Stimulated activated CD4-positive, alpha-beta T cell treated with anti-CD3 and anti-CD28 coated beads, Interleukin-12 subunit alpha, Interleukin-12 subunit beta, amount 100 ng/mL, for 48 hours (primary cell): ENCODE measurements at regions not wholly inside any gene's neighbourhood (a gene's known extent, or its start where the extent isn't known, plus 50 kb on each side); places are given as distances from the start of the nearest gene placed in this dataset.

ENCODE experiments used
- DNase-seq, 3 donors: peaks; one replicate each; pipeline ENCODE4 v3.0.0-alpha.2; 2020; ENCODE audit warnings: low read depth in 2 of 3, low spot score in 1 of 3

DNA sequence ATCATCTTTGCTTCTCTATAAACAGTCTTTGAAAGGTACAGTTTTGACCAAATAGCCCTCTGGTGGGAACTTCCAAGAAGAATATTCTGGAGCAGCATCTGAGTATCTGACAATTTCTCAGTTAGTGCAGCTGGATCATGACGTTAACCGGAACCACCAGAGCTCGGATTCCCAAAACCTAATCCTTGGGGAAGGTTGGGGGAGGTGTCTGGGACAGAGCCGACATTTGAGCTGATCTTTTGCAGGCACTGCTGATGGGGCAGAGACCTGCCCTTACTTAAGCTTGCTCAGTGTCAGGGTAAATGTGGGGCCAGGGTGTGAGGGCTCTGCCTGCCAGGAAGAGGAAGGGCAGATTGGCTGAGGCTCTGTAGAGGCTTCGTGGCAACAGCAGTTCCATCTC, 416.6 kb downstream of the DHX35 start:
- DNase-seq: no peak

DNA sequence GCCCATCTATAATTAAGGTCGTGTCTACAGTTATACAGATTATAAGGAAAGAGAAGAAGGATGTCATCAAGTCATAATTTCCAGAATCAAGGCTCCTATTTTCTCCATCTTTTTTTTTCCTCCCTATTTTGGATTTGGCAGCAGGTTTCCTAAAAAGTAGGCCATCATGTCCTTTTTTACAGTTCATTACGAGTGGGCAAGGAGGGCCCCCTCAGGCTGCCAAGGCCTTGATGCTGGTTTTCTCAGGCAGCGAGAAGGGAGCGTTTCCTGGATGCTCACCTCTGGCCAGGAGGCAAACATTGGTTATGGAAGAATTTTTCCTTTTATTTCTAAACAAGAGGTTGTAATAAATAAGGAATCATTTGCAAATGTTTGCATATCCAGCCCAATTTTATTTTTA, 414.6 kb downstream of the DHX35 start:
- DNase-seq: no peak

DNA sequence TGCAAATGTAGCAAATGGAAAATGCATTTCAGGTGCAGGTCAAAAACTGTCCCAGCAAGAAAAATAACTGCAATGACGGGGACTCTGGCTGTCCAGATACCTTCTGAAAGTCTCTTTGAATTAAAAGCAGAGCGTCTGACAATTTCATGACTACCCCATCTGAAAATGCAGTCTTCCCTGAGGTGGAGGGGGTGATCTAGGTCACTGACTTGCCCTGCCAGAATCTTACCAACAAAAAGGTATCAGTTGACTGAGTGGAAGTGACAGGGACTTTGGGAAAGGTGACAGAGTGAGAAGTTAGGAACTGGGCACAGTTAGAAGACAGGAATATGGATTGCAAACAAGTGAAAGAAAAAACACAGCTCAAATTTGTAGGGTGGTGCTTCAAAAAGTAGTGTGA, 402.2 kb downstream of the DHX35 start:
- no peak for DNase-seq

DNA sequence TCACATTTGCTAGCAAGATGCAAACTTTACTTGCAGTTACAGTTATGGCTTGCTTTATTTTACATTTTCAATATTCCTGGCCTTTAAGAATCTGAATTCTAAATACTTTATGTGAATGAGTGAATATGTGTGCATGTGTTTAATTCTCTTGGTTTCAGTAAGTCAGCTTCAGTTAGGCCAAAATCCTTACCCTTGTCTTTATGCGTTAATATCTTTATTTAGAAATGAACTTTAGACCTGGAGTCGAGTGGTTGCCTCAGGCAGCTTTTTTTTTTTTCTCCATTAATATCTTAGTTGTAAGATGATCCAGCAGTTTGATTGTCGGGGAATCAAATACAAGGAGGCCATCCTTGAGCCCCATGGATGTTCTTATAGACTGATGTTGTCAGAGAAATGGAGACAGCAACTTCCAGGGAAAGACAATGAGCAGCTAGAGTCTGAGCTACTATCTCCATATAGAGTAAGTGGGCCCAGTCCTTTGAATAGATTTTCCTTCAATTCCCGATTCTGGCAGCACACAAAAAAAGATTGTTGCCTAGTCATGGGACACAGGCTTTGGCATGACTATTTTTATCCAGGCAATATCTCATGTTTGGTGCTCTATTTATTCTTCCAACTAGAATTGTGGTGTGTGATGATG, 398.0 kb downstream of the DHX35 start:
- DNase-seq: no peak

DNA sequence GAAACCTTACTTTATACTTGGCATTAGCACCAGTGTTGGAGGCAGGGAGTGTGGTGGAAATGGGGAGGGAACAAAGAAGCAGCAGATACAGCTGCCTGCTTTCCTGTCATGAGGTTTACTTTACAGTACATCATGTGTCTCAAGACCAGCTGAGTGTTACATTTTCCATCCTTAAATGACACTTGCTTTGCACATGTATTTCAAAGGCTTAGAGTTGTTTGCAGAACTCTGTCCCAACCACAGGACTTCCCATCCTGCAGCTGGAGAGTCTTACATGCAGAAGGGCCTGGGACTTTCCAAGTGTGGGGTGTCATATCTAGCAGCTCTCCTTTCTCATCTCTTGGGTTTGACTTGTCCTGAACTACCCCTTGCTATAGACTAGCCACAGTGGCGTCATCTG, 395.9 kb downstream of the DHX35 start:
- DNase-seq: no peak

DNA sequence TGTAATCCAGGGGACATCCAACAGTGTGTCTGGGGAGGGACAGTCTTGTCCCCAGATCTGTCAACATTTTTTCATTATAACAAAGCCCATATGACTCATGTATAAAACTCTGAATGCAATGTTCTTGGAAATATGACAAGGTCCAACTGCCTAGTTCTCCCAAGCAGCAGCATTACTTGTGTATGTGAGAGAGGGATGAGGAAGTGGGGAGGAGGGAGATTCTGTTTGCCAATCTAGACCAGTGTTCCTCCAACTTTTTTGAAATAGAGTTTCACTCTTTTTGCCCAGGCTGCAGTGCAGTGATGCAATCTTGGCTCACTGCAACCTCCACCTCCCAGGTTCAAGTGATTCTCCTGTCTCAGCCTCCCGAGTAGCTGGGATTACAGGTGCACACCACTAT, 394.8 kb downstream of the DHX35 start:
- no peak for DNase-seq

DNA sequence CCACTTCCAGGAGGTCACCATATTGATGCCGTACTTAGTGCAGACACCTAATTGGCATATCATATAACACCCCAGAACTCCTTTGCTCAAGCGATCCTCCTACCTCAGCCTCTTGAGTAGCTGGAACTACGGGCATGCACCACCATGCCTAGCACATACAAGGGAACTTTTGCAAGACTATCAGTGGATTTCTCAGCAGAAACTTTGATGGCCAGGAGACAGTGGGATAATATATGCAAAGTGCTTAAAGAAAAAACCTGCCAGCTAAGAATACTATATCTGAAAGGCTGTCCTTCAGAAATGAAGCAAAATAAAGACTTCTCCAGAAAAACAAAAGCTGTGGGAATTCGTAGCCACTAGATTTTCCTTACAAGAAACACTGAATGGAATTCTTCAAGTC, 387.1 kb downstream of the DHX35 start:
- DNase-seq: no peak

DNA sequence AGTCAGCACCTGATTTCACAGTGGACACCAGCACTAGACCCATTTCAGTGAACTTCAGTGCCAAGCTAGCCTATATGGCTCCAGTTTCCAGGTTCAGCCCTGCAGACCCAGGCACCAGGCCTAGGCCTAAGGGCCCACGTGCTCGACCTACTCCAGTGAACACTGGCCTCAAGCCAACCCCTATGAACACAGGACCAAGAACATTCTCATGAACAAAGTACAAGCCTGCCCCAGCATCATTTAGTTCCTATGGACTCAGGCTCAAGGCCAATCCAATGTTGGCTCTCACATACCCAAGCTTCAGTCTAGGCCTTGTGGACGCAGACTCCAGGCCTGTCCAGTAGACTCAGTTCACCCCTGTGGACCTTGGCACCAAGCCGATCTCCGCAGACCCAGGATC, 385.5 kb downstream of the DHX35 start:
- no peak for DNase-seq

DNA sequence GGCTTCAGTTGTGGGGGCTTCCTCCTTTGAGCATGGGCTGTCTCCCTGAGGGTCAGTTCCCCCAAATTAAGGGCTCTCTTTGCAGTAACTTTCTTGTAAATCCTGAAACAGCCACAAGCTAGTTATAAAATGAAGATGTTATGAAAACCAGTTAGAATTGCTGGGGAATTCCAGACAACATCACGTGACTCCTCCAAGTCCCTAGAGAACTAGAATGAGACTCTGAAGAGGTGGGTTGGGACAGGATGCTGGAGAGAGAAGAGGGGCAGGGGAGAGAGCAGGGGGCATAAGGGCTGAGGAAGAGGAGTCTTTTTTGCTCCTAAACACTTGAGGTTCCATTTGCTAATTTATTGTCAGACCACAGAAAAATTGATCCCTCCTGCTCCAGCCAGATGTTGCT, 380.3 kb downstream of the DHX35 start:
- no peak for DNase-seq

DNA sequence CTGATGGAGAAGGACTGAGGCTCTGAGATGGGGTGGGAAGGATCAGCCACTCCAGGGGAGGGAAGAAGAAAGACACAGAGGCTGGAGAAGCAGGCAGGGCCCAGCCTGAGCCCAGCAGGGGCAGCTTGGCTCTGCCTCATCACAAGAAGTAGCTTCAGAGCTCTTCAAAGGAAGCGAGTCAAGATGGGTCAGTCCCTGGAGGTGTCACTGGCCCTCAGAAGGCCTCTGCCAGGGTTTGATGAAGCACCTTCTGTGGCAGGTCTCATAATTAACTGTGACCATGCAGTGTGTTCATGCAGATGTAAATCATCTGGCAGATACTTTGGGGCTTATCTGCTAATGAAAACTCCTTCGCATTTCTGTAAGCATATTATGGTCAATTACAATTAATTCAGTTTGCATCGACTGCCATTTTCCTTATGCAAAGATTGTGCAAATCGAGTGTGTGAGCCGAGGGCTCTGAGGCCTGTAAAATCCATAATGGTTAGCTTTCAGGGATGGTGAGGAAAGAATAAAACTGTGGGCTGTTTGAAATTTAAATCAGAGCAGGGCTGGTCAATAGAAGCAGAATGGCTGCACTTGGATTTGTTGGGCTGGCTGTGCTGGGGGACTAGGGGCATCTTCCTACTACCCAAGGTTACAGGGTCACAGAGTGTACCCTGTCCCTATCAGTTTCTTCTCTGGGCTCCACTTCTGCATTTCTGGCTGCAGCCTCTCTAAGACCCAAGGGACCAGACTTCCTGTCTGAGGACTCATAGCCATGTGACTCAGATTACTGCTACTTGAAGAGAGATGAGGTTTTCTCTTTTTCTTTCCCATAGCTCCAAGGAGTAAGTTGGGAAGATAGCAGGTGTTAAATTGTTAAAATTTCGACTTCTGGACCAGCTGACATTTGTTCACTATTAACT, 376.6 kb downstream of the DHX35 start:
- DNase-seq: no peak

DNA sequence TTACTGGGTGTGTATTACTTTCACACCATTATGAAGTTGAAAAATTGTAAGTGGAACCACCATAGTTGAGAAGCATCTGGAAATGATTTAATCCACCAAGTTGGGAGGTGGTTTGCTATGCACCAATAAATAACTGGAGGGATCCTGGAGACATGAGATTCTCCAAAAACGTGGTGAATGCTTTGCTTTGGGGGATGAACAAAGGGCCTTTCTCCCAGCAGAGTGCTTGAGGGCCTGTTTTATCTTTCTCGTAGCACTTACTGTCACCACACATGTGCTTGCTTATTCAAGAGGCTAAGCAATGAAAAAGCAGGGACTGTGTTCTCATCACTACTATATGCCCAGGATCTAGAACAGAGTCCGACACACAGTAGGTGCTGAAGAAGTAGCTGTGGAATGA, 371.1 kb downstream of the DHX35 start:
- no peak for DNase-seq

DNA sequence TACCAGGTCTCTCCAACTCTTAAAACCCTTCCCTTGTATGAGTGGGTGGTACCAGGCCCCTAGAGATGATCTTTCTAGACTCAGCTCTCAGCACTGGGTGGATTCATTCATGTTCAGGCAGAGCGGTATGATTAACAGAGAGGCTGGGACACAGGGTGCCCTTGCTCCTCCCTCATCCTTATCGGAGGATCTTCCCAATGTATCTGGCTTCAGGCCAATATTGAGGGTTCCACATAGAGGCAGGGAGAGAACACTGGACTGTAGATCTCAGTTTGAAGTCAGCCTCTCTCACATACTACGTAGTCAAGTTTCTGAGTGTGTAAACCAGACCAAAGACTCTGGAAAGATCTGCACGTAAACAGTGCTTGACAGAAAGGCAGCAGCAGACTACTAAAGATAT, 366.2 kb downstream of the DHX35 start:
- no peak for DNase-seq

DNA sequence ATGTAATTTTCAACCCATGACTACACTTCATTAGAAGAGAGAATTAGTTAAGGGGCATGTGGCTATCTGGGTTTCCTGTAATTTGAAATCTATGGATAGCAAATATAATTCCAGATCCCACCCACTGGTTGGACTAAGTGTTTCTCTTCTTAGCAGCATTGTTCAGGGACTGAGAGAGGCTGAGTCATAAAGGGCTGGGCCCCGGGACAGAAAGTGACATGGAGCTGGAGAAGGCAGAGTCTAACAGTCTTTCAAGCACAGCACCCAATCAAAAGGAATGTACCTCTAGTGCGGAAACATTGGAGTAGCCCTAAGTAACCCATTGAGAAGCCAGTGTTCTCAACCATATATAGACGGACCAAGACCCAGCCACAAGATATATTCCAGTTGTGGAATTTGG, 363.9 kb downstream of the DHX35 start:
- no peak for DNase-seq

DNA sequence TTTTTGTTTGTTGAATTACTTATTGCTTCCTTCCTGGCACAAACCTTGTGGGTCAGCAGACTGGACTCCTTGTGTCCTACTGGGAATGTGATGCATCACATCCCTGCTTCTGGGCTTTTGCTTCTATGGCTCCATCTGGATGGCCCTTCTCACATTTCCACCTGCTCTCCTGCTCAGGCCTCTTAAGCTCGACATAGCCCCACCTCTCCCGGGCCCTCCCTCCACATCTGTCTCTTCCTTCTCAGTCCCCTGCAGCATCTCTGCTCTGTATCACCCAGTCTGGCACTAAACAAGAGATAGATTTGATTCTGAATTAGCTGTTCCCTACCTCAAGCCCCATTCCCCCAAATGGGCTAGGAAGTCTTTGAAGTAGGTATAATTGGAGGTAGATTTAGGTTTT, 356.8 kb downstream of the DHX35 start:
- DNase-seq: no peak

DNA sequence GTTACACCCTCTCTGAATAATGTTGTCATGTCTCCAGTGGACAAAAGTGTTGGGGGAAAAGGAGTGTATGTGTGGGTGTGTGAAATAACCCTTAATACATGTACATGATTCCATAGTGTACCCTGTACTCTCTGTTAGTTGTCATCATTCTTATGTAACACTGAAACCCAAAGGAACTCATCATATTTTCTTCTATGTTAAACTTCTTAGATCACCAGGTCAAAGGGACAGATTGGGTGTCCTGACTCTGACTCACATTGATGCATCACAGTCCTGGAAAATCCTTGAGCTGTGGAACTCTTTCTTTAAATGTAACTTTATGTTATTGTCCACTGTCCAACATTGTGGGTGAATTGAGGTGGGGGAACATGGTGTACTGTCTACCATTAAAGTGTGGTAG, 350.5 kb downstream of the DHX35 start:
- no peak for DNase-seq

DNA sequence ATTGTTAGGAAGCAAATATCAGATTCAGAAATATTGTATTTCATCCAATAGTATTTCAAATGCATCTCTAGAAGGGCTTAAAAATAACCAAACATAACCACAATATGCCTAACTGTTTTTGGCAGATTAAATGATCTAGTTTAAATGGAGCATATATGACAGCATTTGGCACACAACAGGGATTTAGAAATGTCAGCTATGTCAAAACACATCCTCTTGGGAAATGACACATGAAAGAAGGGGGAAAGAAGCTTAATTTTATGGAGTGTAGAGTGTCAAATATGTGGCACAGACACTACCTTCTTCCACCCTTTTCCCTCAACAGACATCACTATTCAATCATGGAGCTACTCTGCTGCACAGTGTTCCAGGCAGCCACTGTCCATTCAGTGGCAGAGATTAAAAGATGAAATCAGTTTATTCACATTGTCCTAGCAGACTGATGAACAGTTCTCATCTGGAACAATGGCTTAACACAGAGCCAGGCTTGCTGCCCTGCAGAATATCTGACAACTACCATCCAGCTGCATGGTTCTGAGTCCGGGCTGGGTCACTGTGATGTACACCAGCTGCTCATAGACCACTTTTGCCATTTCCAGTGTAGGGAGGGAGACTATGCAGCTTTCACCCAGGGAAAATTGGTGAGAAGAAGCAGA, 349.8 kb downstream of the DHX35 start:
- no peak for DNase-seq

DNA sequence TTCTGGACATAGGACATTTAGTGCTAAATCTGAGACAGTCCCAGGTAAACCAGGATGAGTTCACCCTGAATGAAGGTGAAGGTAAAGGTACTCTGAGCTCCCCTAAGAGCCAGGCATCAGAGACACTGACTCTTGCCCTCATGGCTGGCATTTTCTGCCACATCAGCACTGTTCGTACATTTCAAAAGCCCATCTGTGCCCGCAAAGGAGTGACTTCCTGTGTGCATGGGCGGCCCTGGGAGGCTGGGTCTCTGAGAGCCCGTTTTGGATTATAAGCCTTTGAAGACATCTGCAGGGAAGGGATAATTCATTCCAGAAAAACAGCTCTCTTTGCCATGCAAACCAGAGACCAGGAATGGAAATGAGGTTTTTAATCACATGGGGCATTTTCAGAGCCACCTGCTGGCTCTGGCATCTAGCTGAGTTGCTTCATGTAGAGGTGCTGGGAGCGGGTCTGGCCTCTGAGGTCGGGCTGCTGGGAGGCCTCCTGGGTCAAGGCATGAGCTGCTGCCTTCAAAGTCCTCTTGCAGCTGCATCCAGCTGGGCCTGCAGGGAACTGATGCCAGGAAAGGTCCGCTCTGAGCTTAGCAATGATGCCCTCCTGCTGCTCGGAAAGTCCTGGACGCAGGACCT, 348.3 kb downstream of the DHX35 start:
- DNase-seq: no peak

DNA sequence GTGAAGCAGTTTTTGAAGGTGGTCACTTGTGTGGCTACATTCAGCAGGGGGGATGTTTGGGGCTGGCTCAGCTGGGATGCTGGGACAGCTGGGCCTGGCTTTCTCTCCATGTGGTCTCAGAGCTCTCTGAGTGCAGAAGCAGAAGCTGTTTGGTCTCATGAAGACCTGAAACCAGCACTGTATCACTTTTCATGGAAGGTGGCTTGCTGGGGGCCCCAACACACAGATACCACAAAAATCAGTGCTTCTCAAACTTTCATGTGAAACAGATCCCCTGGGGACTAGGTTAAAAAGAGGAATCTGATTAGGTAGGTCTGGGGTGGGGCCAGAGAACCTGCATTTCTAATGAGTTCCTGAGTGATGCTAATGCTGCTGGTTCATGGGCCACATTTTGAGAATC, 347.3 kb downstream of the DHX35 start:
- DNase-seq: no peak

DNA sequence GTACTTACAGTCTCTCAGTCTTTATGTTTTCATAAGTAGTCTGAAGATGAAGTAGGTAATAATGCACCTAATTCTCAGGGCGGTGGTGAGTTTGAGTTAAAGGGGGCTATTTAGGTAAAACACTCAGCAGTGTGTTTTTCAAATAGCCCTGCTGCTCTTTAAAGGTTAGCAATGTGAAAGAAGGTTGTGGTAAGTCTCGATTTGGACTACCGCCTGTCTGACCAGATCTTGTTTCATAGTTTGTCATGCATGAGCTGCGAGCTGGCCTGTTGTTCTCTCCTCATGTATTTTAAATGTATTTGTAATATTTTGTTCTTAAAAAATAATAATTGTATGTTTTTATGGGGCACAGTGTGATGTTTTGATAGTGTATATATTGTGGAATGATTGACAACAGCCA, 340.2 kb downstream of the DHX35 start:
- no peak for DNase-seq

DNA sequence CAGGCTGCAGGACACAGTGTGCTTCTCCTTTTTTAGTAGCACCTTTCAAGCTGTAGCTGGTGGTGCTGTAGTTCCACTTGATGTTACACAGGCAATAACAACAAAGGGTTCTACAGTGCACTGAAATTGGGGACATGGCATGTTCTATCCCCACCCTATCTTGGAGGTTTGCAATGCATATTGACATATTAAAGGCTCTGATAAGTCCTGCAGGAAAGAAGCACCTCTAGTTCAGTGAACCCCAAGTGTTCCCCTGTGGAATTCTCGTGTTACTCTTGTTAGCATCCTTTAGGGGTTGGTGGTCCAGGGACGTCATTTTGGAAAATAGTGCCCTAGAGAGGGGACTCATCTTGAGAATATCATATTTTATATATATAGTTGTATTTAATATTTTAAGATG, 337.6 kb downstream of the DHX35 start:
- DNase-seq: no peak

DNA sequence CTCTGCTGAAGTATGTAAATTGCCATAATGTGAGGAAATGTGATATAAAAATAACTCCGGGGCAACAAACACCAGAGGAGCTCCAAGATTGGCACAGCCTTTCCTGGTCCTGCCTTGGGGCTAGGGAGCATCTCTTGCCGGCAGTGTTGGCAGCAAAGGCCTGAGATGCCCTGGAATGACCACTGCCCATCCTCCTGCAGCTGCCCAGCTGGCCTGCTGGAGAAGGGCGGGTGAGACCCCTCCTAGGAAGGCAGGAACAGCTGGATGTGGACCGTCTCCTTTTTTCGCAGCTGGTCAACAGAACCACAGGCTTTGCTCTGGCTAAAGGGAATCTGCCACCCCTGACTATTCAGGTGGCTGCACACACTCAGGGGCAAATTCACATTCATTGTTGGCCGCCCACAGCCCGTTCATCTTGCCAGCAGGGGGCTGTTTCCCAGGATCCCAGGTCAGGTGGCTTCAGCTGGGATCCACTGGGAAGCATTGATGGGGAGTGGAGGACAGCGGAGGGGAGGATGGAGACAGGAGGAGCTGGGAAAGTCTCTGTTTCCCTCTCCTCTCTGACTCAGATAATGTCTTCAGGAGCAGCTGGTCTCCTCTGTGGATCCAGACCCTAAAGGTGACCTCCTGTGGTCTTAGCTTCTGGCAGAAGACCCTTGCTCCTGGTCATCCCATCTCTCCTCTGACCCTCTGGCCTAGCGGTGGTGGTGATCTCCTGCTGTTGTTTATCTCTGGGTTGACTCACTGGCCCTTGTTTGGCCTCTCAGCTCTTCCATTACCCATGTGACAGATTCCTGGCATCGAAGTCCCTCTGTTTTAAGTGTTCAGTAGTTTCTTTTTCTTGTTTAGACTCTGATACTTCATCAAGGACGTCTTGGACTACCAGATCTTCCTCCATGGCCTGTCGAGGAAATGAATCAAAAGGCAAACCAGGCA, 336.7 kb downstream of the DHX35 start:
- no peak for DNase-seq
